Heart left ventricle (tissue), 16 donors: ENCODE measurements at regions not wholly inside any gene's neighbourhood (a gene's known extent, or its start where the extent isn't known, plus 50 kb on each side); places are given as distances from the start of the nearest gene placed in this dataset.

Source experiments
- ATAC-seq, 4 donors: fragments of 200-7000 bp; cut with Tn5 transposase; one replicate each; pipeline ENCODE4 v1.9.1; 2020 to 2022; ENCODE audit warnings: moderate library complexity in 4 of 4, mild to moderate bottlenecking in 3 of 4, moderate number of reproducible peaks in 1 of 4
- DNase-seq, 5 donors: peaks; one replicate each; pipeline ENCODE4 v3.0.0-alpha.2; 2020
- H3K27ac ChIP-seq, 12 donors: fragments of 200-600 bp; sonication (generic) in 4 of 12; one replicate each; pipeline versions ENCODE4 v1.5.0 to v1.8.0; 2016 to 2022; ENCODE audit warnings: mild to moderate bottlenecking in 2 of 12
- H3K27me3 ChIP-seq, 9 donors: fragments of 200-600 bp; sonication (generic) in 2 of 9; one replicate each; pipeline versions ENCODE4 v1.5.1 to v1.8.0; 2016 to 2022; ENCODE audit warnings: mild to moderate bottlenecking in 3 of 9
- H3K36me3 ChIP-seq, 9 donors: fragments of 200-600 bp; sonication (generic) in 2 of 9; one replicate each; pipeline versions ENCODE4 v1.5.0 to v1.8.0; 2018 to 2022; ENCODE audit warnings: mild to moderate bottlenecking in 2 of 9
- H3K4me1 ChIP-seq, 12 donors: fragments of 200-600 bp; sonication (generic) in 4 of 12; one replicate each; pipeline versions ENCODE4 v1.5.0 to v1.8.0; 2016 to 2022; ENCODE audit warnings: mild to moderate bottlenecking in 3 of 12
- H3K4me3 ChIP-seq, 12 donors: fragments of 200-600 bp; sonication (generic) in 4 of 12; one replicate each; pipeline versions ENCODE4 v1.5.0 to v1.8.0; 2017 to 2022; ENCODE audit warnings: mild to moderate bottlenecking in 9 of 12, moderate library complexity in 4 of 12
- H3K9me3 ChIP-seq, 12 donors: fragments of 200-600 bp; sonication (generic) in 4 of 12; one replicate each; pipeline versions ENCODE4 v1.5.0 to v1.8.0; 2016 to 2022; ENCODE audit warnings: mild to moderate bottlenecking in 1 of 12
- CTCF ChIP-seq, 12 donors: fragments of 200-600 bp; sonication (generic) in 4 of 12; IDR thresholded peaks; one replicate each; pipeline versions ENCODE4 v1.5.0 to v1.8.0; 2018 to 2022; ENCODE audit warnings: antibody characterized with exemption in 12 of 12, mild to moderate bottlenecking in 5 of 12
- POLR2A ChIP-seq, 2 donors: fragments of 450-650 bp; IDR thresholded peaks; one replicate each; pipeline ENCODE4 v1.6.1; 2017; ENCODE audit warnings: antibody characterized with exemption in 2 of 2, mild to moderate bottlenecking in 2 of 2, moderate library complexity in 2 of 2
- WGBS, 4 donors: extraction: QIAGEN DNeasy Blood & Tissue Kit in 2 of 4; methylation state at CpG; one replicate each; pipeline versions ENCODE4 v1.1.5 to v1.1.7; 2013 to 2018; 5-methylcytosine and 5-hydroxymethylcytosine counted together
- intact Hi-C, 10 donors: fragments of 100-400 bp; cut with DNase I; formaldehyde crosslinking; loops; one replicate each; pipeline versions ENCODE4 v1.11.1 to v1.14.2; 2022
- donor health status: ischemic (EF 13 %, LVEDD 7.1; RV severe dilation, severe dysfunction).
- donor health status: healthy with polysubstance abuse.
- donor health status: DM: no; HTN: yes; CAD: no.
- donor health status: DM: no; HTN: no; CAD: no.
- donor health status: ischemic (EF 25% LVEDD 6.9; RV normal size, moderate dysfunction).
- donor health status: ischemic (EF 25% LVEDD 5.7; RV mildly dilated, moderate dysfunction).
- donor health status: healthy.
- donor health status: DM: yes; HTN: yes; CAD: no.
- donor health status: ischemic (EF 35%, LVEDD 5.7; RV mildly dilated, moderate dysfunction).
- donor health status: nonischemic (EF 11% LVEDD 7.7; RV severe dilation, severe dysfunction).
- donor health status: DM: yes; HTN: yes; CAD: no.
- donor health status: PGD.
- donor health status: ischemic (EF 29% LVEDD 5.4; RV normal size, mild dysfunction).
- donor health status: nonischemic (EF 23%, LVEDD 6.1; RV moderate dilation, normal function).

GRCh38 chr3:139291276-139292051, 52.4 kb upstream of the MRPS22 start:
- Histone ChIP-seq H3K27me3 (no peaks in the 10 kb centered on the region), H3K27ac (no peak overlapping the region), H3K36me3 (no peaks in the 10 kb centered on the region), H3K4me1 (peaks cover 0 to 34% (median 10%) of the 10 kb centered on the region in 12 donors), H3K4me3 (no peak overlapping the region), H3K9me3 (no peaks in the 10 kb centered on the region)
- intact Hi-C loops: no loop called here
- no peak for TF ChIP-seq CTCF (IDR thresholded peaks at IDR 0.05)
- TF ChIP-seq POLR2A (IDR thresholded peaks at IDR 0.05): no peak
- no peak for ATAC-seq
- 82 to 85% (median 85%) methylated on average over 4 of the region's 4 CpGs for WGBS, 4 donors
- DNase-seq: no peak

DNA sequence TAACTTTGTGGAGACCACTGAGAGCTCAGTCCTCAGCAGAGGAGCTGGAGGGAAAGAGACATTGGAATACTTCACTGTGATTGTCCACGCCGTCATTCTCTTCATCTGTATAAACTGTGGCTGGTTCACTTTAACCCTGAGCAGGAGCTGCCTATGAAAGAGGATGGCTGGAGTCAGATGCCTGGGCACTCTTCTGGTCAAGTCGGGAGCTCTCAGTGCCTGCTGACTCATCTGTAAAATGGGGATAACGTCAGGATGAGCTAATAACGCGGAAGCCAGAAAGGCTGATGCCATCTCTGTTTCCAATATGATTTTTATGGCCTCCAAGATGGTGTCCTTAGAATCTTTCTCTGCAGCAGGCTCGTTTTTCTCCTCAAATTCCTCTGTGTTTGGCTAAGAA, 51.6 kb upstream of the MRPS22 start:
- DNase-seq (no peak), ATAC-seq (no peak)
- Histone ChIP-seq H3K27me3 (no peaks in the 10 kb centered on the region), H3K36me3 (no peaks in the 10 kb centered on the region), H3K27ac (no peak overlapping the region), H3K4me1 (peaks cover 0 to 31% (median 8%) of the 10 kb centered on the region in 12 donors), H3K9me3 (no peaks in the 10 kb centered on the region), H3K4me3 (no peak overlapping the region)
- 81 to 85% (median 82%) methylated on average over 7 of the region's 7 CpGs for WGBS, 4 donors
- TF ChIP-seq POLR2A (IDR thresholded peaks at IDR 0.05) (no peak), CTCF (IDR thresholded peaks at IDR 0.05) (no peak)
- intact Hi-C loops: no loop called here

DNA sequence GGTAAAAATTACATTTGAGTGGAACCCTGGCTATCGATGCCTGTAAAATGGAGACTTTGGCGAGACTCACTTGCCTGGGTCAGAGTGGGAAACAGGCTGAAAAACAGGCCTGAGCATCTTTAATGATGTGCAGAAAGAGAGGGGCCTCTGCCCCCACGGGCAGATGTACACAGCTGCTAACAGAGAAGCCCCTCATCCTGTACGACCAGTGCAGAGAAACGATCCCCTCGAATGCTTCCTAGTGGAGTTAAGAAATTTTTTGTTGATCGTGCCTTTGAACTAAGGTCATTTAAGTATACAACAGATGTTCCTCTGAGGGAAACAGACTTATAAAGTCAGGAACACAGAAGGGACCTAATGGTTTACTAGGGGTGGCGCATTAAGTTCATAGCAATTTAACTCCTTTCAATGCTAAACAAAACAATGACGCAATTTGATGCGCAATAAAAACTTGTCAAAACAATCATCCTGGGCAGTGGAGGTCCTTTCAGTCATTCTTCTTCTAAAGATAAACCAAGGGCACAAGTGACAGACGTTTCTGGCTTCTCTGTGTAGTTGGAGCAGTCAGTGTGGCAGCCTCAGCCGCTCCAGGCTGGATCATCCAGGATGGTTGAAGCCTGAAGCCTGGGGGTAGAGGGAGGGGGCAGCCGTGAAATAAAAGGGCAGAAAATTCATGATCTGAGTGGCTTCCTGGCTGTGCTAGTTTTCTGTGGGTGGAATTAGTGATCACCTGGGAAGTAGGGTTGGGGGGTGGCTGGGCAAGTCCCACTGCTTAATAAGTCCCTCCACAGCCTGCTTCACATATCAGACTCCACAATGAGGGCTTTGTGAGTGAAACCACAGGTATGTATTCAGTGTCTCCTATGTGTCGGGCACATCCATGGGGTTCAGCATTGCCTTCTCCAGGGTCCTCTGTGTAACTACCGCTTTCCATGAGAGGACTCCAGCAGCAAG, 50.8 kb upstream of the MRPS22 start:
- 74 to 79% (median 75%) methylated on average over 15 of the region's 15 CpGs for WGBS, 4 donors
- Histone ChIP-seq H3K4me3 (no peak overlapping the region), H3K27me3 (no peaks in the 10 kb centered on the region), H3K9me3 (no peaks in the 10 kb centered on the region), H3K36me3 (no peaks in the 10 kb centered on the region), H3K27ac (no peak overlapping the region), H3K4me1 (peaks cover 0 to 23% (median 4%) of the 10 kb centered on the region in 12 donors)
- no peak for DNase-seq
- TF ChIP-seq CTCF (IDR thresholded peaks at IDR 0.05): no peak
- no peak for ATAC-seq
- intact Hi-C loops: no loop called here

DNA sequence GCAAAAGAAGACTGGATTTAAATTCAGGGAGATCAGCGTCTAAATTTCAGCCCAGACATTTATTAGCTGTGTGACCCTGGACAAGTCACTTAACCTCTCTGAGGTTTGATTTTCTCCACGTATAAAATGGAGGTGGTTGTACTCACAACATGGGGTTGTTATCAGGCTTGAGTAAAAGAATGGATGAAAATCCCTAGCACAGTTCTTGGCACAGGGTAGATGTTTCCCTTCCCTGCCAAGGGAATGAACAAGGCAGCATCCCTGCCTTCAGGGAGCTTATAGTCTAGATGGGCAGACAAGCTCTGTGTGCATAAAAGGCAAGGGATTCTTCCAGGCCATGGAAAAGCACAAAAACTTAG, 50.2 kb upstream of the MRPS22 start:
- TF ChIP-seq CTCF (IDR thresholded peaks at IDR 0.05) (no peak), POLR2A (IDR thresholded peaks at IDR 0.05) (no peak)
- Histone ChIP-seq H3K9me3 (no peaks in the 10 kb centered on the region), H3K4me3 (no peak overlapping the region), H3K27me3 (no peaks in the 10 kb centered on the region), H3K36me3 (no peaks in the 10 kb centered on the region), H3K4me1 (peaks cover 0 to 19% (median 4%) of the 10 kb centered on the region in 12 donors), H3K27ac (no peak overlapping the region)
- WGBS, 4 donors: 78 to 88% (median 86%) methylated on average over 2 of the region's 2 CpGs
- ATAC-seq: no peak
- no peak for DNase-seq
- intact Hi-C loops: no loop called here
